GM19025 (cell line): ENCODE measurements at regions not wholly inside any gene's neighbourhood (a gene's known extent, or its start where the extent isn't known, plus 50 kb on each side); places are given as distances from the start of the nearest gene placed in this dataset.
"Not testable (repeated sequence)": the region's sequence is repeated elsewhere in the genome, so short reads cannot be mapped to it uniquely, and the experiment has no call there.

Experiments
- ATAC-seq: cut with Tn5 transposase; IDR thresholded peaks from one replicate; pipeline ENCODE4 v1.9.1; 2021; ENCODE audit warnings: mild to moderate bottlenecking, low read depth, moderate library complexity; ENCODE audit not compliant: unreplicated experiment

- not testable (repeated sequence) for ATAC-seq
These were observed 210.5 kb downstream of the BANP start for GRCh38 chr16:88161623-88162275.

DNA sequence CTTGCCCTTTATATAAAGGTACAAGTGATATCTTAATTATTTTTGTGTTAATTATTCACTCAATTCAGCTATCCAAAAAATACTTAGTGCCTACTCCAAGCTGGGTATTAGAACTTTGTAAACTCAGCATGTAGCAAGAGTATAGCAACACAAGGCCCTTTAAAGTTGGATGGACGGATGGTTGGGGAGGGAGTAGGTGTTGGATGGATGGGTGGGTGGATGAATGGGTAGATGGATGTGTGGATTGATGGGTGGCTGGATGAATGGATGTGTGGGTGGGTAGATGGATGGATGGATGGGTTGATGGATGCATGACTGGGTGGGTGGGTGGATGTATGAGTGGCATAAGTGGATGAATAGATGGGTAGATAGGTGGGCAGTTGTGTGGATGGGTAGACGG, 211.5 kb downstream of the BANP start:
- not testable (repeated sequence) for ATAC-seq

- not testable (repeated sequence) for ATAC-seq
These were observed 213.2 kb downstream of the BANP start for GRCh38 chr16:88164196-88165039.

DNA sequence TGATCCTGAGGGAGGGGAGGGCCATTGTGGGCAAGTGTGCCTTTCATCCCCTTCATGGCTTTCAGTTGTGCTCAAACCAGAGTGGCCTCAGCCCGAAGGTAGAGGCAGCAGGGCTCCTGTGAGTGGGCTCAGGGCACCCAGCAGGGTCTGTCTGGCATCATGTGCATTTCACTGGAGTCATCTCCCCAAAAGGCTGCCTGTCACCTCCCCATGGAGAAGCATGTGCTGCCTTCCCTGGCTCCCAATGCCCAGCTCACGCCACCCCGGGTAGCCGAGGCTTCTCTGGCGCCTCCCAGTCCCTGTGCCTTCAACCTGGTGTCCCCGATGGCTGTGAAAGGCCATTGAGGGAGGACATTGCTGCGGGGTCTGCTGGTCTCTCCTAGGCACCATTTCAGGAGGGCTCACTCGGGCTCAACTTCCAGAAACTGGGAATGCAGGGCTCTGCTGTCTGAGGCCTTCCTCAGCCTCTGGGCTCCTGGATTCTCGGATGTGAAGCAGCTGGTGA, 213.9 kb downstream of the BANP start:
- ATAC-seq = not testable (repeated sequence)

GRCh38 chr16:88165683-88166082, 214.4 kb downstream of the BANP start:
- not testable (repeated sequence) for ATAC-seq

GRCh38 chr16:88166209-88166773, 215.1 kb downstream of the BANP start:
- not testable (repeated sequence) for ATAC-seq

- ATAC-seq = not testable (repeated sequence)
These were observed 214.8 kb upstream of the ZNF469 start for GRCh38 chr16:88167798-88168556.

- not testable (repeated sequence) for ATAC-seq
These were observed 214.2 kb upstream of the ZNF469 start for GRCh38 chr16:88168557-88168949.

DNA sequence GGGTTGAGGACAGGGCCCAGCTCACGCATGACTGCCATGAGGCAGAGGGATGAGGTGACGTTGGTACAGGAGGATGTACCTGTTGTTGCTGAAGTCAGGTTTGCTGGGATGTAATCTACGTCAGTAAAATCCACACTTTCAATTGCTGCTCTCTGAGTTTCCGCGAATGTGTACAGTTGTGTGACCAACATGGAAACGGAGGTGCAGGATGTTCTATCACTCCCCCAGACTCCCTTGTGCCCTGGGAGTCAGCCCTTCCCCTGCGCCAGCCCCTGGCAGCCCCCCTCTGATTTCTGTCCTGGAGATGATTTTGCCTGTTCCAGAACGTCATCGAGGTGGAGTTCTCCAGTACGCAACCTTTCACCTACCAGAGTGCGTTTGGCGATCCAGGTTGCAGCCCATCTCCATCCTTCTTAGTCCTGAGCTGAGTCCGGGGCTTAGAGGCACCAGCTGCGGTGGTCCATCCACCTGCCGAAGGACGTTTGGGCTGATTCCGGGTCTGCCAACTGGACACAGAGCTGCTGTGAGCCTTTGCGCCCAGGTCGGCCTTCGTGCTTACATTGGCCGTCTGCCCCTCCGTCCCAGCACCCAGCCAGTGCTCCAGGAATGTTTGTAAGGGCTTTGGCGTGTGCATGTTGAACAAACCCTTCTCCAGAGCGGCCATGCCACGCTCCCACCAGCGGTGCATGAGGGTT, 213.5 kb upstream of the ZNF469 start:
- ATAC-seq = not testable (repeated sequence)

- not testable (repeated sequence) for ATAC-seq
These were observed 213.0 kb upstream of the ZNF469 start for GRCh38 chr16:88169831-88170165.

GRCh38 chr16:88170528-88170991, 212.2 kb upstream of the ZNF469 start:
- ATAC-seq = no peak

- ATAC-seq = not testable (repeated sequence)
These were observed 211.6 kb upstream of the ZNF469 start for GRCh38 chr16:88171126-88171525.

DNA sequence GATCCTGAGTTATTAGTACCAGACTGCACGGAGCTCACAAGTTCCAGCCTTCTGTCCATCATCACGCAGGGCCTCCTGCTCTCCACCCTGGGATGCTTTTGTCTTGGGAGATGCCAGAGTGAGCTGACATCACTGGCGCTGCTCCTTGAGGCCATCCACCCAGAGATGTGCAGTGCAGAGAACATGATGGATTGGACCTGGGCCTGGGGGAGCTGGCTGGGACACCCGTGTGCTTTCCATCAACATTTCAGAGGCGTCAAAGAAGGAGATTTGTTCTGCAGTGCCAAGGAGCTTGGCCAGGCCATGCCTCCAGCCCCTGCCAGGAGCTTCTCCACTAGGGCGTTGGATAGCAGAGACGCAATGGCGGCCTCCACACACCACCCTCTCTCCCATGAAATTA, 206.6 kb upstream of the ZNF469 start:
- not testable (repeated sequence) for ATAC-seq

DNA sequence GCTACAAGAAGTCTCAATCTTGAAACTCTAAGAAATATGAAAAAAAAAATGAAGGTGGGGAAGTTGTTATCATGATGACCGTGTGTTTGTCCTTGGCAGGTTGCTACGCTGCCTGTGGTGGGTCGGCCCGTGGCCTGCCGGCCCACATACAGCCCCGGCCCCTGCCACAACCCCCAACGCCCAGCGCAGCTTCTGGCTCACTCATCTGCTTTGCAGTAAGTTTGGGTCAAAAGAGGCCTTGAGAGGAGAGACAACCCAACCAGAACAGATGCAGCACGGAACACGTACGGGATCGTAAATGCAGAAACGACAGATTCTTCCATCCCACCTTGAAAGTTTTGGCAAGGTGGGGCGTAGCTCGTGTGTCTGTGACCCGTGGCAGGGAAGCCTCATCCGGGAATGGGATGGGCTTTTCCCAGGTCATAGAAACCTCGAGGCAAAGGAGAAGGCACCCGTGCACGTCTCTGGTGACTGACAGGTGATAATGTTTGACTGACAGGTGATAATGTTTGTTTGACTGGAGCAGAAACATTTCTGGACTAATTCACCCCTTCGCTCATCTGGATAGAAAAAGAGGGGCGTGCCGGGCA, 206.1 kb upstream of the ZNF469 start:
- not testable (repeated sequence) for ATAC-seq

DNA sequence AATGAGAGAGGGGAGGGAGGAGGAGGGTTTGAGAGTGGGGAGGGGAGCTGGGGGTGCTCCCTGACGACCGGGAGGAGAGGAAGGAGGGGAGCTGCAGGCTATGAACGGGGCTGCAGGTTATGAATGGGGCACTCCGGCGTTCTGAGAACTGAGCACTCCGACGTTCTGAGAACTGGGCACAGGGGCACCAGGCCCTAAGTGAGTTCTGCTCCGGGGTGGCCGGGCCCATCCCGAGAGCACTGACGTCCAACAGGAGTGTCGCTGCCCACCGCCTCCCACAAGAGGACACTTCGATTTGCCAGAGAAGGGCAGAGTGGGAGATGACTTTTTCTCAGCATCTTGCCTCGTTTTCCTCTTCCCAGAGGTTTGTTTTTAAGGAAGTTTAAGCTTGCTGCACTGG, 204.5 kb upstream of the ZNF469 start:
- not testable (repeated sequence) for ATAC-seq

DNA sequence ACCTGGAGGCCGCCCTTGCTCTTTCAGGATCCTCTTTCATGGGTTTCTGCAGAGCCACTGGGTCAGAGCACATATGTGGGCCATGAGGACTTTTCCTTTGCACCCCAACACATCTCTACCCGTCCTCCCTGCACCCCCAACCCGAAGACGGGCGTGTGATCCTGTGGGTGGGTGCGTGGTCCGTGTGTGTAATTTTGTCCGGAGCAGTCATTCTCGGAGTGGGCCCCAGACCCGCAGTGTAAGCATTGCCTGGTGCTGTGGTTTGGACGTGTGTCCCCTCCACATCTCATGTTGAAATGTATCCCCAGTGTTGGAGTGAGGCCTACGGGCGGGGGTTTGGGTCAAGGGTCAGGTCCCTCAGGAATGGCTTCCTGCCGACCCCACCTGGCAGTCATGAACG, 203.9 kb upstream of the ZNF469 start:
- ATAC-seq = not testable (repeated sequence)

- ATAC-seq = not testable (repeated sequence)
These were observed 199.5 kb upstream of the ZNF469 start for GRCh38 chr16:88182967-88183881.

DNA sequence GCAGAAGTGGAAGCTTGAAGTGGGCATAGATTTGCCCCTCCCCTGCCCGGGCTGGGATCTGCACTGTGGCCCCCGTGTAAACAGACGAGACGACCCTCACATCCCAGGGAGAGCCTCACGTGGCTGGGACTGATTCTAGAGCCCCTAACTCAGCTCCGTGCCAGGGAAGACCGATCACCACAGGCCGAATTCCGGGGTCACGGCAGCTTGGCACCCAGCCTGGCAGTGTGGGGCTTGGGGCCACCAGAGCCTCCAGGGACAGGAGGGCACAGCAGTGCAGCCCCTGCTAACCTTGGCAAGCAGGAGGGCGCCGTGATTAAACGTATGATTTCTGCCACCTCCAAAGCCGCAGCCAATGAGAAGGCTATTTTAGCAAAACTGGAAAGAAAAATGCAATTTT, 198.7 kb upstream of the ZNF469 start:
- ATAC-seq = not testable (repeated sequence)
